SK-N-MC (cell line): ENCODE measurements at regions not wholly inside any gene's neighbourhood (a gene's known extent, or its start where the extent isn't known, plus 50 kb on each side); places are given as distances from the start of the nearest gene placed in this dataset.

Experiments used
- EZH2 ChIP-seq: fragments of 200-600 bp; sonication (generic); IDR thresholded peaks from one replicate; pipeline ENCODE4 v1.6.1; 2017; ENCODE audit warnings: antibody characterized with exemption
- POLR2AphosphoS5 ChIP-seq: IDR thresholded peaks from 2 replicates; pipeline ENCODE4 v1.6.1; 2012; ENCODE audit warnings: mild to moderate bottlenecking, low read depth, low read length, borderline replicate concordance

GRCh38 chrX:39643550-39643949, 454.2 kb downstream of the BCOR start:
- TF ChIP-seq EZH2 (no peak), POLR2AphosphoS5 (no peak)
